A673 (cell line): ENCODE measurements at regions not wholly inside any gene's neighbourhood (a gene's known extent, or its start where the extent isn't known, plus 50 kb on each side); places are given as distances from the start of the nearest gene placed in this dataset.

Experiments
- EZH2 ChIP-seq: fragments of 200-600 bp; sonication (generic); IDR thresholded peaks from 2 replicates; pipeline ENCODE4 v1.6.1; 2017; ENCODE audit warnings: borderline replicate concordance, low read depth, mild to moderate bottlenecking, mixed read lengths, antibody characterized with exemption, low read length; ENCODE audit not compliant: poor library complexity, severe bottlenecking
- TF ChIP-seq, protein P1 (sequence below): fragments of 300-800, 200-600 bp; sonication (generic); conservative IDR thresholded peaks from 2 replicates; pipeline ENCODE4 v1.5.1; 2017; ENCODE audit warnings: low read depth, mild to moderate bottlenecking, antibody characterized with exemption, low read length, moderate library complexity, mixed read lengths

DNA sequence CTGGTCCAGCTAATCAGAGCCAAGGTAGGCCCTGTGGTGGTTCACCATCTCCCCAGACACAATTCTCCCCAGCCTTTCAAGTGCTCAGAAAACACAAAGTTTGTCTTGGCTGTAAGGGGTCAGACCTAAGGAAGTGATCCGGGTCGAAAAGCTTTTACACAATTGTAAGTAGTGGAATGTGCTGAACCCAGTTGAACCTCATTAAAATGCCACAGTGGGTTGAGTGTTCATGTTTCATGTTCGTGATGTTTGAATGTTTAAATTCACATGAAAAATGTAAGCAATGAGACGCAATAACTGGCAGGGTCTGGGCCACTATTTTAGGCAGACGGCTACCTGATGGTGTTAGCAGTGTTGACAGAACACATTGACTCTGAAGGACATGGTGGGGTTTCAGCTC lies 60.9 kb upstream of the JDP2 start:
- TF ChIP-seq, protein P1, sequence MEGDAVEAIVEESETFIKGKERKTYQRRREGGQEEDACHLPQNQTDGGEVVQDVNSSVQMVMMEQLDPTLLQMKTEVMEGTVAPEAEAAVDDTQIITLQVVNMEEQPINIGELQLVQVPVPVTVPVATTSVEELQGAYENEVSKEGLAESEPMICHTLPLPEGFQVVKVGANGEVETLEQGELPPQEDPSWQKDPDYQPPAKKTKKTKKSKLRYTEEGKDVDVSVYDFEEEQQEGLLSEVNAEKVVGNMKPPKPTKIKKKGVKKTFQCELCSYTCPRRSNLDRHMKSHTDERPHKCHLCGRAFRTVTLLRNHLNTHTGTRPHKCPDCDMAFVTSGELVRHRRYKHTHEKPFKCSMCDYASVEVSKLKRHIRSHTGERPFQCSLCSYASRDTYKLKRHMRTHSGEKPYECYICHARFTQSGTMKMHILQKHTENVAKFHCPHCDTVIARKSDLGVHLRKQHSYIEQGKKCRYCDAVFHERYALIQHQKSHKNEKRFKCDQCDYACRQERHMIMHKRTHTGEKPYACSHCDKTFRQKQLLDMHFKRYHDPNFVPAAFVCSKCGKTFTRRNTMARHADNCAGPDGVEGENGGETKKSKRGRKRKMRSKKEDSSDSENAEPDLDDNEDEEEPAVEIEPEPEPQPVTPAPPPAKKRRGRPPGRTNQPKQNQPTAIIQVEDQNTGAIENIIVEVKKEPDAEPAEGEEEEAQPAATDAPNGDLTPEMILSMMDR, result no peak
- TF ChIP-seq EZH2, result no peak
